HG02759 (cell line): ENCODE measurements at regions not wholly inside any gene's neighbourhood (a gene's known extent, or its start where the extent isn't known, plus 50 kb on each side); places are given as distances from the start of the nearest gene placed in this dataset.
"Not testable (repeated sequence)": the region's sequence is repeated elsewhere in the genome, so short reads cannot be mapped to it uniquely, and the experiment has no call there.

Experiments
- ATAC-seq: cut with Tn5 transposase; IDR thresholded peaks from one replicate; pipeline ENCODE4 v1.9.1; 2021; ENCODE audit warnings: mild to moderate bottlenecking, moderate library complexity; ENCODE audit not compliant: unreplicated experiment

- no peak for ATAC-seq
Measured at GRCh38 chr1:4164965-4165364, 264.9 kb upstream of the C1orf174 start.

DNA sequence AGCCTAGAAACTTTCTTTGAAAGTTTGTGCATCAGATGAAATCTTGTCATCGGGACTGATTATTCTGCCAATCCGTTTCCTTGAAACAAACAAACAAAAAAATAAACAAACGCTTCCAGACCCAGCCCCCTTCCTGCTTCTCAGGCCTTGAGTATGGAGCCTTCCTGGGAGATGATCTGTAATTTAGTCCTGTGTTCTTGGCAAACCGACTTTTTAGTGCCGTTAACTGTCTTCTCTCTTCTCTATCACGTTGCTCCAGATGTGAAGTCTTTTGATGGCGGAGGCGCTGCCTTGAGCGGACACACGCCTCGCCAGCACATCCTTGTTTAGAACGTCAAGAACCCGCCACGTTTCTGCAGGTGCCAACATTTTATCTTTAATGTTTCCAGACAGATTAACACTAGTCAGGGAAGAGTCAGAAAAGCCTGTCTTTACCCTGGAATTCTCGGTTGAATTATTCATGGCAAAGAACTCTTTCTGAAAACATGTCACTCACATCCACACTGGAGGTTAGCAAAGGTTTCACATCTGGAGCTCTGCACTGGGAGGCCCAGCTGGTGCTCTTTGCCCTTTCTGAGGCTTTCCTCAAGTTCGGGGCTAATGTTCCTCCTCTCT, 265.7 kb upstream of the C1orf174 start:
- no peak for ATAC-seq

DNA sequence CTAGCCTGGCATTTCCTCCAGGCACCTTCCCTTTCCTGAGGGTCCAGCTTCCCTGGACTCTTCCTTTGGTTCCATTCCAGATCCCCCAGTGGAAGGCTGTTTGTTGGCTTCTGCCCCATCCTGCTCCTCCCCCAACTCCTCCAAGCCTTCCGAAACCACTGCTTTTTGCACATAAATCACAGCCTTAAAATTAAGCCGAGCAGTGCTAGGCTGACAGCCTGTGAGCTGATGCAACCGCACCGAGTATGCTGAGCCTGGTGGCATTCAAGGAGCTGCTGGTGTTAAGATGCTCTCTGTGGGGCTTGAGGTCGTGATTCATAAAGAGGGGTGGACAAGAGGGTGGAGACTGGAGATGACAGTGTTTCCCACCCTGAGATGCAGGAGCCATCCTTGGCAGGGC, 266.6 kb upstream of the C1orf174 start:
- ATAC-seq, result no peak

- no peak for ATAC-seq
Measured at GRCh38 chr1:4169991-4170390, 269.9 kb upstream of the C1orf174 start.

DNA sequence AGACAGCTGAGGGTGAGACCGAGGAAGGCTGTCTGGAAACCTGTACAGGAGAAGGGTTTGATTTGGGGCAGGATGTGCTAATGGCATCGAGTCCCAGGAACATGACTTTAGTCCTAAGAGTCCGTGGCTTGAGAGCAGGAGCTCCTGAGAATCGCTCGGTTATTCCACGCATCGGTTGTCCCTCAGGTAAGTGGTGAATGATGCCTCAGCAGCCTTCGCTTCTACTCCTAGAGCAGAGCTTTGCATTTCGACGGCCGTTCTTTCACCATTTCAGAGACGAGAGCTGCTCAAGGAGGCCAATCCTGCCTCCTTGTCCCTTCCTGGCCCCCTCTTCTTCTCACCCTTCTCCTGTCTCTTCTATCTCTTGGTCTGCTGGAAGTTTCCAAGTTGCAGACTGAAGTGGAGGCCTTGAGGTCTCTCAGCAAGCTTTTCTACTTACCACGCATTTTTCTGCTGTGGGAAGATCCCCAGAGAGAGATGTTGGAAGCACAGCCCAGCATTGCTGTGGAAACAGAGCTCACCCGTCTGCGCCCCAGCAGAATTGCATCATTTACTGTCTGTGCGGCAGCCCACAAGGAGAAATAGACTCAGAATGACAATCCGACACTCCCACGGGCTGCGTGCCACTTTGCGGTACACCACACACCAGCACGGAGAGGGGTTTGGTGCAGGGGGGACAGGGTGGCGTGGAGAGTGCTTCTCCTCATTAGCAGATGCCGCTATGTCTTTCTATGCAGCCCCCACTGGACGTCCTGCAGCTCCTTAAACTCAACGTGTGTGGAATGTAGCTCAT, 270.7 kb upstream of the C1orf174 start:
- ATAC-seq, result no peak

- ATAC-seq, result no peak
Measured at GRCh38 chr1:4171480-4172450, 271.7 kb upstream of the C1orf174 start.

DNA sequence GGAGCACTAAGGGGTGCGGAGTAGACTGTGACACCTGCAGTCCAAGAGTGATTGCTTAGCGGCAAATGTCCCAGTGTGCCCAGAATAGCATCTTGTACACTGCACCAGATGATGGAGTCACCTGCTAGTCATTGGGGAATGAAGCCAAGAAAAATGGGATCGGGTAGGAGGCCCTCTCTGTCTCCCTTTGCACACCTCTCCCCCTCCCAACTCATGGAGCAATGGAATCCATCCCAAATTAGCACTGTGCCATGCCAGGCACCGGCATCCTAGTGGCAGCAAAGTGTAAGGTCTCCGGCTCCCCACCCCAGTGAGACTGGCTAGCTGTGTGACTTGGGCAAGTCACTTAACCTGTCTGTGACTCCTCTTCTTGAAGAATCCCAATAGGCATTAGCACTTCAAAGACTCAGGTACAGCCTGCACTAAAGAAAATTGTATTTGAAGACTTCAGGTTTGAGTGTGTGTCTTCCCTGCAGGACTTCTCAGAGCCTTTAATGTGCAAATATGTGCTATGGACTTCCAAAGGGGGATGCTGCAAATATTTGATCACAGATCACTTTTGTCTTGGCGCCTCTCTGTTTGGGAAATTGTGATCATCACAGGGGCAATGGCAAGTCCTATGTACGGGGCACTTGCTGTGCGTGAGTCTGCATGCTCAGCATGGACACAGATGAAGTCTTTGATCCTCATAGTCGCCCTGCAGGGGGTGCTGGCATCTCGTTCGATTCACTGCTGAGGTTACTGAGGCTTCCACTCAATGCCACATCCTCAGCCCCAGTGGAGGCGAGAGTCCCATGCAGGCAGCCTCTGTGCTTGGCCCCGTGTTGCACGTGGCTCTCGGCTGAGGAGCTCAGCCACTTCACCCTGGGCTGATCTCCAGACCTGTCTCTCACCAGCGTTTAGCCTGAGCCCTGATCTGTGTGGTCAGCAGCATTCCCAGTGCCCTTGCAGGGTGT, 272.9 kb upstream of the C1orf174 start:
- no peak for ATAC-seq

GRCh38 chr1:4173731-4174130, 273.7 kb upstream of the C1orf174 start:
- no peak for ATAC-seq

- no peak for ATAC-seq
Measured at GRCh38 chr1:4174291-4175200, 274.5 kb upstream of the C1orf174 start.

- no peak for ATAC-seq
Measured at GRCh38 chr1:4175566-4176405, 275.7 kb upstream of the C1orf174 start.

DNA sequence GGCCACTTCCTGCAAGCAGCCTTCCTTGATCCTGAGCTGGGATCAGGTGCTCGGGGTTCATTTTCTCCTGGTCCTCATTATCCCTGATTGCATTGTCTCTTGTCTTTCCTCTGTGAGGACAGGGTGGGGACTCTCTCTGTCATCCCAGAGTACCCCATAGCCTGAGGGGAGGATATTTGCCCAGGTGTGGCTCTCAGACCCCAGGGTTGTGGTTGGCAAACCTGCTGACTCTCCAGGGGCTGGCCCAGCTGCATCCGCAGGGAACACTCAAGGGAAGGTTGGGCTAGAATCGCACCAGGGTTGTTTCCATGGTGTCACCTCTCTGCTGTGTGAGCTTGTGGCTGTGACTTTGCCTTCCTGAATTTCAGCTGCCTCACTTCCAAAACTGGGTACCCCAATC, 276.8 kb upstream of the C1orf174 start:
- ATAC-seq, result no peak

GRCh38 chr1:4177425-4178150, 277.5 kb upstream of the C1orf174 start:
- ATAC-seq, result no peak

DNA sequence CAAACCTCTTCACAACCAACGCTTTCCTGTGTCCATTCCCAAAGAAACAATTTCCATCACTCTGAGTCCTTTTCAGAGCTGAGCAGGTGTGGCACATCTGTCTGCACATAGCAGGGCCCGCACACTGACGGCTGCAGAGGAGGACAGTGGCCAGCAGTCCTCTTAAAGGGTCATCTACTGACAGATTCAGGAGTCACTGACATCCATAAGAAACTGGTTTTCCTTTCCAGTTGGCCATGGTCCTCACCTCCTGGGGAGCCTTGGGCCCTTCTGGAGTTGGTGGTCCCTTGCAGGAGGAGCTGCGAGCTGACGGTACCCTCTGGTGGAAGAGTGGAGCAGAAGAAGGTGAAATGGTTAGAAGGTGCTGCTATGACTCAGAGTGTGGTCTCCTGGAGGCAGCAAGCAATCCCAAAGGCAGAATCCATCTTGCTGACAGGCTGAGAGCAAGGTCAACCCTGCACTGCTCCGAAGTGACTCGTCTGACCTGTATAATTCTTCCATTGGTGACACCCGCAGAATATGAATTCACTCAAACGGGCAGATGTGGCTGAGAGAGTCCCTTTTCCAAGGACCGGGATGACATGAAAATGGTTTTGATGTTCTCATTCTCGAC, 278.5 kb upstream of the C1orf174 start:
- ATAC-seq, result no peak

DNA sequence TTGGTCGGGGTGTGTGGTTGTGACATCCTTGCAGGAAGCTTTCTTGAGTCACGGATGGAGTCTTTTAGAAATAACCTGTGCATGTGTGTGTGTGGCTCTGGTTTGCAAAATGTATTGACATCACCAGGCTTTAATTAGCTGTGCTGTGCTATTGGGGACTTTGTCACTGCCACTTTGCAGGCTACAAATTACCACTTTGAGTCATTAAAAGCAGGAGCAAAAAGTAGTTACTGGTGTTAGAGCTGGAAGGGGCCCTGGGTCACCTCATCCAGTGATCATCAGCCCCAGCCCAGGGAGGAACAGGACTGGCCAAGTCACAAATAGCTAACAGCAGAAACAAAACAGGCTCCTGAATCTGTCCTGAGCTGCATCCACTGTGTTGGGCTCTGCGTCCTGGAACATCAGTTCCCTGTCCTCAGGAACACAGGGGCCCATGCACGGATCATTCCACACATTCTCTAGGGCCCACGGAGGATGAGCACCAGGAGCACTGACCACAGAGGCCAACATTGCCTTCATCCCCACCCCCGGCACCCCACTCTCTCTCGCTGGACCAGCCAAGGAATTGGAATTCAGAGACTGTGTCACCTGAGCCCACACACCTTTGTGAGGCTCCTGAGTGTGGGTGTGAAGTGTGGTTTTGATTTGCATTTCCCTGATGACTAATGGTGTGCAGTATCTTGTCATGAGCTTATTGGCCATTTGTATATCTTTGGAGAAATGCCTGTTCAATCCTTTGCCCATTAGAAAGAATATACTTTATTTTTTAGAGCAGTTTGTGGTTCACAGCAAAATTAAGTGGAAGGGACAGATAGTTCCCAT, 280.1 kb upstream of the C1orf174 start:
- no peak for ATAC-seq

DNA sequence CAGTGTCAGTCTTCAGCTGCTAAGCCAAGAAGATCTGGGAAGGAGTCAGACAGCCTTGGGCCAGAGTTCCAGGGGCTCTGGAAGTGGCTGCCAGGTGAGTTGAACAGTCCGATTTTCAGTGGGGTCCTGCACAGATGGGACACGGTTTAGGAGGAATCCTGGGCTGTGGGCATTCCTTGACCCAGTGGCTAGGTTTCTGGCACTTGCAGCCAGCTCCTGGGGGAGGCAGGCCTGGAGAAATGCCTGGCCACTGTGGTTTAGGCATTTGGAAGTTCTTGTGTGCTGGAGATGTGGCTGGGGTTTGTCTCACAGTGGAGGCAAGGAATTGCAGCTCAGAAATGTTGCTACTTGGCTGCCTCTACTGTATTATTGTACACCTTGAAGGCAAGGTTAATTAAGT, 286.4 kb upstream of the C1orf174 start:
- not testable (repeated sequence) for ATAC-seq

DNA sequence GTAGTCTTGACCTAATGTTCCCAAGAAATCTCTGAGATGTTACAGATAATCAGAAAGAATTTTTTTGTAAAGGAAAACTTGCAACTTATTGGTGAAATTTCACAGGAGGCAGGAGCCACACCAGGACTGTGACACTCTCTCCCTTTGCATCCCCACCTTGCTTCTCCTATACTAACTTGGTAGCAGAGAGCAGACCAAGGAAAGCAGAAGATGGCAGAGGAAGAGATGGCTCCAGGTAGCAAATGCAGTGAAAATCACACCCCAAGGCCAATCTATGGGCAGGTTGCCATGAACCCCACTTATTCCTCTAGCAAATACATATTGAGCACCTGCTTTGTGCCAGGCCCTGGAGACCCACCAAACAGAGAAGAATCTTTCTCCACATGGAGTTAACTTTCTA, 303.4 kb upstream of the C1orf174 start:
- no peak for ATAC-seq
